ENCODE measurements at regions not wholly inside any gene's neighbourhood (a gene's known extent, or its start where the extent isn't known, plus 50 kb on each side); places are given as distances from the start of the nearest gene placed in this dataset.

GRCh38 chr1:216866714-216867113, 143.5 kb upstream of the ESRRG start:
- no peak for TF ChIP-seq TAF1 (IDR thresholded peaks at IDR 0.05; ENCODE audit: borderline replicate concordance, low read depth, low read length)
- TF ChIP-seq POLR2AphosphoS5 (IDR thresholded peaks at IDR 0.05; ENCODE audit: low read depth, low read length), result no peak
- no peak for TF ChIP-seq POLR2A (IDR thresholded peaks at IDR 0.05; ENCODE audit: low read depth, low read length)
- no peak for FAIRE-seq
- no peak for DNase-seq (ENCODE audit: insufficient read length)

- TF ChIP-seq TAF1 (IDR thresholded peaks at IDR 0.05; ENCODE audit: borderline replicate concordance, low read depth, low read length), result no peak
- no peak for TF ChIP-seq POLR2AphosphoS5 (IDR thresholded peaks at IDR 0.05; ENCODE audit: low read depth, low read length)
- TF ChIP-seq POLR2A (IDR thresholded peaks at IDR 0.05; ENCODE audit: low read depth, low read length), result no peak
- no peak for FAIRE-seq
- DNase-seq (ENCODE audit: insufficient read length), result no peak
Measured at GRCh38 chr1:216855810-216856209, 132.6 kb upstream of the ESRRG start.

- no peak for FAIRE-seq
- TF ChIP-seq POLR2A (IDR thresholded peaks at IDR 0.05; ENCODE audit: low read depth, low read length) (no peak), POLR2AphosphoS5 (IDR thresholded peaks at IDR 0.05; ENCODE audit: low read depth, low read length) (no peak), TAF1 (IDR thresholded peaks at IDR 0.05; ENCODE audit: borderline replicate concordance, low read depth, low read length) (no peak)
Measured at GRCh38 chr1:216854836-216855484, 131.7 kb upstream of the ESRRG start.

GRCh38 chr1:216851073-216851472, 127.8 kb upstream of the ESRRG start:
- no peak for TF ChIP-seq POLR2A (IDR thresholded peaks at IDR 0.05; ENCODE audit: low read depth, low read length)
- no peak for TF ChIP-seq TAF1 (IDR thresholded peaks at IDR 0.05; ENCODE audit: borderline replicate concordance, low read depth, low read length)
- TF ChIP-seq POLR2AphosphoS5 (IDR thresholded peaks at IDR 0.05; ENCODE audit: low read depth, low read length), result no peak
- FAIRE-seq (no peak), DNase-seq (ENCODE audit: insufficient read length) (no peak)

More at GRCh38 chr1:216854836-216855484, 131.7 kb upstream of the ESRRG start:
- DNase-seq (ENCODE audit: insufficient read length), result no peak

- TF ChIP-seq POLR2A (IDR thresholded peaks at IDR 0.05; ENCODE audit: low read depth, low read length) (no peak), POLR2AphosphoS5 (IDR thresholded peaks at IDR 0.05; ENCODE audit: low read depth, low read length) (no peak), TAF1 (IDR thresholded peaks at IDR 0.05; ENCODE audit: borderline replicate concordance, low read depth, low read length) (no peak)
- FAIRE-seq, result no peak
- no peak for DNase-seq (ENCODE audit: insufficient read length)
Measured at GRCh38 chr1:216849146-216849545, 125.9 kb upstream of the ESRRG start.

- DNase-seq (ENCODE audit: insufficient read length) (no peak), FAIRE-seq (no peak)
- TF ChIP-seq POLR2AphosphoS5 (IDR thresholded peaks at IDR 0.05; ENCODE audit: low read depth, low read length) (no peak), POLR2A (IDR thresholded peaks at IDR 0.05; ENCODE audit: low read depth, low read length) (no peak), TAF1 (IDR thresholded peaks at IDR 0.05; ENCODE audit: borderline replicate concordance, low read depth, low read length) (no peak)
Measured at GRCh38 chr1:216847397-216848036, 124.3 kb upstream of the ESRRG start.

- no peak for FAIRE-seq
- TF ChIP-seq POLR2AphosphoS5 (IDR thresholded peaks at IDR 0.05; ENCODE audit: low read depth, low read length), result no peak
- no peak for TF ChIP-seq TAF1 (IDR thresholded peaks at IDR 0.05; ENCODE audit: borderline replicate concordance, low read depth, low read length)
- no peak for TF ChIP-seq POLR2A (IDR thresholded peaks at IDR 0.05; ENCODE audit: low read depth, low read length)
- no peak for DNase-seq (ENCODE audit: insufficient read length)
Measured at GRCh38 chr1:216846339-216846738, 123.1 kb upstream of the ESRRG start.

- TF ChIP-seq POLR2A (IDR thresholded peaks at IDR 0.05; ENCODE audit: low read depth, low read length), result no peak
- TF ChIP-seq TAF1 (IDR thresholded peaks at IDR 0.05; ENCODE audit: borderline replicate concordance, low read depth, low read length), result no peak
- no peak for TF ChIP-seq POLR2AphosphoS5 (IDR thresholded peaks at IDR 0.05; ENCODE audit: low read depth, low read length)
- FAIRE-seq (no peak), DNase-seq (ENCODE audit: insufficient read length) (no peak)
Measured at GRCh38 chr1:216843409-216843808, 120.2 kb upstream of the ESRRG start.

- FAIRE-seq (no peak), DNase-seq (ENCODE audit: insufficient read length) (no peak)
- TF ChIP-seq TAF1 (IDR thresholded peaks at IDR 0.05; ENCODE audit: borderline replicate concordance, low read depth, low read length) (no peak), POLR2A (IDR thresholded peaks at IDR 0.05; ENCODE audit: low read depth, low read length) (no peak), POLR2AphosphoS5 (IDR thresholded peaks at IDR 0.05; ENCODE audit: low read depth, low read length) (no peak)
Measured at GRCh38 chr1:216841165-216841564, 117.9 kb upstream of the ESRRG start.

GRCh38 chr1:216836316-216836715, 113.1 kb upstream of the ESRRG start:
- TF ChIP-seq POLR2AphosphoS5 (IDR thresholded peaks at IDR 0.05; ENCODE audit: low read depth, low read length) (no peak), TAF1 (IDR thresholded peaks at IDR 0.05; ENCODE audit: borderline replicate concordance, low read depth, low read length) (no peak)
- FAIRE-seq (no peak), DNase-seq (ENCODE audit: insufficient read length) (no peak)

GRCh38 chr1:216833509-216833908, 110.3 kb upstream of the ESRRG start:
- DNase-seq (ENCODE audit: insufficient read length), result no peak
- no peak for FAIRE-seq
- TF ChIP-seq POLR2A (IDR thresholded peaks at IDR 0.05; ENCODE audit: low read depth, low read length) (no peak), POLR2AphosphoS5 (IDR thresholded peaks at IDR 0.05; ENCODE audit: low read depth, low read length) (no peak), TAF1 (IDR thresholded peaks at IDR 0.05; ENCODE audit: borderline replicate concordance, low read depth, low read length) (no peak)

- TF ChIP-seq TAF1 (IDR thresholded peaks at IDR 0.05; ENCODE audit: borderline replicate concordance, low read depth, low read length), result no peak
- no peak for TF ChIP-seq POLR2AphosphoS5 (IDR thresholded peaks at IDR 0.05; ENCODE audit: low read depth, low read length)
- no peak for TF ChIP-seq POLR2A (IDR thresholded peaks at IDR 0.05; ENCODE audit: low read depth, low read length)
- FAIRE-seq, result no peak
Measured at GRCh38 chr1:216832192-216832591, 109.0 kb upstream of the ESRRG start.

More at GRCh38 chr1:216832192-216832591, 109.0 kb upstream of the ESRRG start:
- DNase-seq (ENCODE audit: insufficient read length), result no peak

Measured in GM12892 (cell line).